COLO668 (cell line): ENCODE measurements at regions not wholly inside any gene's neighbourhood (a gene's known extent, or its start where the extent isn't known, plus 50 kb on each side); places are given as distances from the start of the nearest gene placed in this dataset.

Source experiments
- DNase-seq: peaks from one replicate; lab custom pipeline; 2025; ENCODE audit not compliant: unreplicated experiment; lab: John Stamatoyannopoulos, UW

- no peak for DNase-seq
Observed at GRCh38 chr1:55860798-55861519, 645.8 kb upstream of the USP24 start.

DNA sequence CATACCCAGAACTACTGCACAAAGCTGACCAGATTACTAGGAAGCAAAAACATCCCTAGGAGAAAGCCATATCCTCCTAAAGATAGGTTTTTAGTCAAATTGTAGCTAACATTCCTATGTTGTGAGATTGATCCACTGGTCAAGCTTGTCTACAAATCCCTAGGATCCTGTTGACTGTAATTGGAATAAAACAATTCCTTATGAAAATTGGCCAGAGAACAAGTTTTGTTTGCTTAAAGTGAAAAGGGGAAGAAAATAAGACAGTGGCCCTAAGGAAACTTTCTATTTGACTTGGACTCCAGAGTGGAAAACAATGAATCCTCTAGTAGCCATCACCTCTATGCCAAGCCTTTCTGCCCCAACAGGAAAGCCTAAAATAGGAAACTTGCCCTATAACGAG is 645.2 kb upstream of the USP24 start:
- DNase-seq = no peak

DNA sequence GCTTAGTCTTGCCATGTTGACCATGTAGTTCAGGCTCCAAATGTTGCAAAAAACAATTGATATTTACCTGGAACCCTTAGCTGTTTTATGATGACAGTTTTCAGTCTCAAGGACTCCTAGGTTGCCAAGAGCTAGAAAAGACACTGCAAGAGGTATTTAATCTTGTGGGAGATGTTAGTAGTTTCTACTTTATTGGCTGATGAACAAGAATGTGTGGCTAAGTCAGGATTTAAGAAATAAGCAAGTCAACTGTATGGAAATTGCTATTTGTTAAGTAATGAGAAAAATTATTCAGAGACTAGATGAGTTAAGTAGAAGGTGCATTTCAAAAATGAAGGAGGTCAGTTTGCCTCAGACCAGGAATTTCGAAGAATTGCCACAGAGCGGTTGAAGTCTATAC is 639.7 kb upstream of the USP24 start:
- no peak for DNase-seq

DNA sequence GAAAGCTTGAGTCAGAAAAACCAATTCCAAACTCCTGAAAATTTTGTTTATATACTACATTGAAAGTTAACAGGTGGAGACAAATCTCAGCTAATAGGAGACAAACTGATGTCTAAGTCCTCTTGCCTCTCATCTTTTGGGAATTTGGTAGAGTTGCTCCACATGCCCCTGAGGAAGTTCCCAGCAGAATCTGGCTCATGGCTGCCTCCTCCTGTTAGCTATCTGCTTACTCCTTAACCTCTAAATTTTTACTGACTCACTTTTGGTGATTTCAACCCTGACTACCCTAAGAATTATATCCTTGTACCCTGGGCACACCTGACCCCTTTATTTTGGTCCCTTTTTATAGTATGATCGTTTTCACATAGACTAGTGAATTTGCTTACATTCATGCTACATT is 633.7 kb upstream of the USP24 start:
- no peak for DNase-seq

- DNase-seq = no peak
Observed at GRCh38 chr1:55846051-55846450, 630.9 kb upstream of the USP24 start.

DNA sequence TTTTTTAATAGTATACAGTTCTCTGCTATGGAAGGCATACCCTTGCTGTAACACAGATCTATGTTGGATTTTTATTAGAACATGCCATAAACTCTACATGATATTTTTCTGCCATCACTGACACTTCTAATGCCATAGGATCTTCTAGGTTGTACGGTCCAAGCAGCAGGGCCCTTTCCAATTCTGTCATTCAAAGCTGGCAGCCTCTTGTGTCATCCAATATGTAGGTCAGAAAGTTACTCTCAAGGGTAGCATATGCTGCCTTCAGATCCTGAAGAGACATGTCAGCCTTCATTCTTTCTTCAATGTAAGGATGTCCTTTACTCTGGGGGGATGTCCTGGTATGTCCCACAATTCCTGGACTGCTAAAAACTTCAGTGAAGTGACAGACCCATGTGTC is 629.2 kb upstream of the USP24 start:
- DNase-seq = no peak

DNA sequence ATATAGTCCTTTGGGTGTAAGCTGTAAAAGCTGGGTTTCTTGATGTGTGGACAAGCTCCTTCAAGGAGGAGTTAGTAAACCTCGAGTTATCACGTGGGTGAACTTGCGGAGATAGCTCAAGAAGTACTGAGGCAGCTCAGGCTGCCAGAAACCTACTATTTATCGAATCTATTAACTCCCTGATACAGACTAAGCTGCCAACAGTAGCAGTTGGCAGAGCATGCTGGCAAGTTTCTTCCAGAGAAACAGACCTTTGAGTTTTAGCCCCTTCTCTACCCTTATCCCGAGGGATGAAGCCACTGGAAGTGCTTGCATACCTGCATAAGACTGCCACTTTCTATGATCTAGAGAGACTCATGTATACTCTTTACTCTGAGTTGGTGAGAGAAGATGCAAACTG is 624.5 kb upstream of the USP24 start:
- DNase-seq = no peak

DNA sequence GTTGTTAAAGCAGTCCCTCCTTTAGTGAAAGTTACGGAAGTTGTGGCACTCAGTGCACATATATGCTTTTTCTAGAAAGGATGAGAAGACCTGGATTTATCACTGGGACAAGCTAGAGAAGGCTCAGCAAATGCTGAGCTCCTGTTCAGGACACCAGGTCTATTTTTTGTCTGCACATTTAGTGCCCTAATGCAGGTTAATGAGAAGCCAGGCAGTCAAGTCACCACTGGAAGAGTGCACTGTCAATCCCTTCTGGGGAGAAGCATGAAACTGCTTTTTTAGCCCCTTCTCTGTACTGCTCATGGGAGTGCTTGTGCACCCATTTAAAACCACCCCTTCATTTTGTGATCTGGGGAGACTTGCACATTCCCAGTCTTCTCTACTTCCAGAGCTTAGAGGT is 624.1 kb upstream of the USP24 start:
- DNase-seq = no peak

GRCh38 chr1:55836086-55836485 is 620.9 kb upstream of the USP24 start:
- DNase-seq = no peak

DNA sequence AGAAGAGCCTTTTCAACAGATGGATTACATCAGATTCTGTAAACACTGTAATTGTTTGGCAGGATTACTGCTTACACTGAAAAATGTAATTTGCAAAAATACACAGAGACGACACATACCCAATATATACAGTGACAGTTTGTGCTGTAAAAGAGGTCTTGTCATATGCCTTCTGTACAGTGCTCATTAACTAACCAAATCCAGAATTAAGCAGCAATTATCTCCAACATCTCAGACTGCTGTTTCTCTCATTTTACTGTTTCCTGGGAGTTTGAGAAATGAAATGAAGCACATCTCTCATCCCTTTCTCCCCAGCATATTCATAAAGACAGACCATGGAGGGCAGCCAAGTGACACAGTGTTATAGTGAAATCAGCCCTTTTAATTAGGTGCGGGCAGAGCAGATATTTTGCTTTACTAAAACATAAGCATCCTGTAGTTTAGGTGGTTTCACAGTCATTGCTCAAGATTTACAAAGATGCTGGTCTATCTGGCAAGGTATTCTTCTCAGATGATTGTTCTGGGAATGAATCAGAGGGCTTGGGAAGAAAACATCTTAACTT is 618.4 kb upstream of the USP24 start:
- DNase-seq = no peak

- DNase-seq = no peak
Observed at GRCh38 chr1:55831759-55832158, 616.6 kb upstream of the USP24 start.

GRCh38 chr1:55828044-55828443 is 612.9 kb upstream of the USP24 start:
- DNase-seq = no peak

- DNase-seq = no peak
Observed at GRCh38 chr1:55827350-55827749, 612.2 kb upstream of the USP24 start.

DNA sequence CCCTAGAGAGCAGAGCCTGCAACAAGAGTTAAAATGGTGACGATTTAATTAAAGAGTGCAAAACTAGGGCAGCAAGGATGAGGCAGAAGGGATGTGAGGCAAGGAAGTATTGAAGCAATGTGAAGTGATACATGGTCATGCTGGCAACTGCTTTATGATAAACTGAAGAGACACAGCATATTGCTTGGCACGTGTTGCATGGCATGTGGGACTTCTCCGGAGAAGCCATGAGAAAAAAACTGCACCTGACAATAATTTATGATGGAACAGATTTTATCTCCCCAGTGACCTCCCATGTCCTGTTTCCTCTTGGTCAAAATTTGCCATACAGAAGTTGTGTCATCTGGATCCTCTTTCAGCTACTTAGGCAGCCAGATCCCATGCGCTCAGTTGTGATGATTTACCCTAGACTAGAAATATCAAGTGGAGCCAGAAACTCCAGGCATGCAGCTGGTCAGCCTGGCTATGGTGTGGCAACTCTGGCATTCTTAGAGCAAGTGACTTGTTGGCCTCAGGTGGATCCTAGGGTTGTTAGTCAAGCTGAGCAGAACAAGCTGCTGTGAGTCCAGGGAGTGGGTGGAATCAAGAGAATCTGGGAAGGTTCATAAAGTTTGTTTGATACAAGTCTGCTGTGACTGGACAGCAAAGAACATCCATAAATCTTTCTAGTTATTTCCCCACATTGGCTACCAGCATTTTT is 611.4 kb upstream of the USP24 start:
- no peak for DNase-seq

DNA sequence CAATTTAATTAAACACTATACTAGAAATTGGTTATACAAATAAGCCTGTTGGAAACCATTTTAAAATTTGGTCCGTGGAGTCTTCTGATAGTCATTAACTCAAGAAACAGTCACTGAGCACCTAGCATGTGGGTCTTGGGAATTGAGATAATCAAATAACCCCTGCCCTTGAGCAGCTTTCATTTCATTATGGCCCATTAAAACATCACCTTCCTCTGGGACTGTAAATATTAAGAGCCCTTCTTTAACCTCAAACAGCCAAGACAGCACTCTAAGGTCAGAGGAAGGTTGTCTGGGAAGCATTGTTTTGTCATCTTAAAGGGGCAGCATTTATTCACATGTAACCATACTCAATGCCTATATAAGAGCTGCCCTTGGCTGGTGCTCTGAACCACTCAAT is 610.3 kb upstream of the USP24 start:
- DNase-seq = no peak

DNA sequence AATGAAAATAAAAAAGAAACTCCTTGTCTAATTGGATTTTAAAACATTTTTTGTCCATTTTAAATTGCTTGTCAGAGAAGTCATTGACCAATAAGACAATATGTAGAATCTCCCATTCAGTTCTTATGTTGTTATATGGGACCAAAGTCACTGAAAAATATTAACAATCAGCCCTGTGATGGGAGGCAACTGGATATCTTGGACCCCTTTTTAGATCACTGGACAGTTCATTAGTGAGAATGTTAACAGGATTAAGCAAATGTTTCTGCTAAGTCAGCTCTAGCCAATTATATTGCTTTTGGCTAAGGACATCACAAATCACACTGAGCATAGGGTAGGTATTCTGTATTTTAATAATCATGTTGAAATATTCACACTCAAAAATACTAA is 609.1 kb upstream of the USP24 start:
- DNase-seq = no peak

DNA sequence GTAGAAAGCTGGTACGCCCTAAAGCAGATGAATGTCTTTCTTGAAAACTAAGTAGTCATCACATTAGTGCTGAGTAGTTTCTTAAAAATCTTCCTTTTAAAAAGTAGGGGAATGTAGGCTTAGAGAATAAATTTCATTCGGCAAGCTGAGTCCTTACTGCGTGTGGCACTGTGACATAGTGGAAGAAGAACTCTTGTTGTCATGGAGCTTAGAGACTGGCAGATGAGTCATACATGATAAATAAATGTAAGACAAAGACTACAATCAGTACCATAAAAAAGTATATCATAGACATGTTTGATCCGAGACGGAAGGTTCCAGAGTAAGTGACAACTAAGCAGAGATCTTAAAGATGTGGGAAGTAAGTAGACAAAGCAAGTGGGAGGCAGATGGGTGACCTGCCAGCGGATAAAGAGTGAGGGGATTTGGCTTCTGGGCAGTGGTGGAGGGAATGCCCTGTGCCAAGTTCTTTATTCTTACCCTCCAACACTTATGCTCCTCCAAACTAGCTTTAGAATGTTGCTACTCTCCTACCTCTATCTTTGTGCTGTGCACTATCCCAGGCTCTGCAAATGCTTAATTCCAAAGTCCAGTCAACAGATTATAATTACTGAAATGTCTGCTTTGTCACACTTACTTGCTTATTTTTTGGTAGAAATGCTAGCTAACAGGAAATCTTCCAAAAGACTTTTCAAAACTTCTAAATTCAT is 608.5 kb upstream of the USP24 start:
- DNase-seq = peak; percentile 35

DNA sequence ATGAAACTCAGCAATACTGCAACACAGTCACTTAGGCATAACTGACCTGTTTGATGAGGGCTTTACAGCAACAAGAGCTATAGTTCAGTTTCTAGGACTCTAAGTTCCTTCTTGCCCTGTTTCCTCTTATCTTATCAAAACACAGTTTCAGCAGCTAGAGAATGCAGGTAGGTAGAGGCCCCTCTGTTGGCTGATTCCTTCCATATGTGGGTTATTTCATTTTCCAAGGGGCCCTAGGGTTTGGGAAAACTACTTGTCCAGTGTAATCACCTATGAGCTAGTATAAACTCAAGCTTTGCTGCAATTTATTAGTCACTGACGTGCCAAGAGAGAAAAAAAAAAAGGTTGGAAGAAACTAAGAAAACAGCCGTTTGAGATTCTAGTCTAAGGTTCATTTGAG is 607.7 kb upstream of the USP24 start:
- DNase-seq = no peak

DNA sequence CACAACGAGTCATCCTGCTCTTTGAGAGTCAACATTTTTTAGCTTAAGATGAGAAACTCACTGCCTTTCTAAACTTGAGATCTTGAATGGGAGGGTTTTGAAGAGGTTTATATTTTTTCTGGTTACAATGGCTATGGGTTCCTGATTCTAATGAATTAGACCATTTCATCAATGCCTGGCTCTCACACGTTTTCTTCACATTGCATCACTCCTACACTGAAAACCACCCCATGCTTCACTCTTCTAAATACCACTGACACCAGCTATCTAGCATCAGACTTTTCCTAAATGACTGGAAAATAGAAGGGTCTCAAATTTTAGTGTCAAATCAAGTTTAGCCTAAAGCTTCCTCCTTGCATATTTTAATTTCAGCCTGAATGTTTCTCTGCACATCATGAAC is 606.1 kb upstream of the USP24 start:
- no peak for DNase-seq

GRCh38 chr1:55820501-55820900 is 605.3 kb upstream of the USP24 start:
- DNase-seq = peak; percentile 85

DNA sequence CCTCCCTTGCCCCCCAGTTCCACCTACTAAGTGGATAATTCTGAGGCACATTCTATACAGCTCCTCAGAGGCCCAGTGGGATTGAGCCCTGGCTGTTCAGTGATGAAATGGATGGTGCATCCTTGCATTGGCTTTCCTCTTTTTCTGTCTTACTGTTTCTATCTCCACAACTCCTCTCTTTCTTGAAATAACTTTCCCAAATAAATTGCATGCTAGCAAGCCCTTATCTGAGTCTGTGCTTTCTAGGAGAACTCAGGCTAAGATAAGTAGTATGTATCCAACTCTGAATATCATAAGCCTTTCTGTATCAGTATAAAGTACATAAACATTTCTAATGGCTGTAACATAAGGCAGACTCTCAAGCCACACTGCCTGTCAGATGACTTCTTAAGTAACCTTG is 603.8 kb upstream of the USP24 start:
- DNase-seq = no peak
